Occipital lobe (tissue), 1 donor: ENCODE measurements at regions not wholly inside any gene's neighbourhood (a gene's known extent, or its start where the extent isn't known, plus 50 kb on each side); places are given as distances from the start of the nearest gene placed in this dataset.
"Not testable (repeated sequence)": the region's sequence is repeated elsewhere in the genome, so short reads cannot be mapped to it uniquely, and the experiment has no call there.

Experiments used
- DNase-seq: peaks from one replicate; lab custom pipeline; 2025; lab: John Stamatoyannopoulos, UW

GRCh38 chrX:111041018-111041462 lies 55.0 kb upstream of the PAK3 start:
- DNase-seq, result no peak

- no peak for DNase-seq
Observed at GRCh38 chrX:111040377-111041017, 55.5 kb upstream of the PAK3 start.

- no peak for DNase-seq
Observed at GRCh38 chrX:111039606-111040005, 56.4 kb upstream of the PAK3 start.

GRCh38 chrX:111035991-111036390 lies 60.0 kb upstream of the PAK3 start:
- no peak for DNase-seq

GRCh38 chrX:111035256-111035655 lies 60.7 kb upstream of the PAK3 start:
- DNase-seq, result no peak

GRCh38 chrX:111022998-111023397 lies 73.0 kb upstream of the PAK3 start:
- not testable (repeated sequence) for DNase-seq

- no peak for DNase-seq
Observed at GRCh38 chrX:111020283-111020682, 75.7 kb upstream of the PAK3 start.

- no peak for DNase-seq
Observed at GRCh38 chrX:111013778-111014455, 82.1 kb upstream of the PAK3 start.

- DNase-seq, result no peak
Observed at GRCh38 chrX:111010111-111010510, 85.9 kb upstream of the PAK3 start.

- DNase-seq, result no peak
Observed at GRCh38 chrX:111009256-111009655, 86.7 kb upstream of the PAK3 start.

- DNase-seq, result no peak
Observed at GRCh38 chrX:111008126-111008525, 87.9 kb upstream of the PAK3 start.

- DNase-seq, result no peak
Observed at GRCh38 chrX:111007238-111007637, 88.8 kb upstream of the PAK3 start.

- DNase-seq, result no peak
Observed at GRCh38 chrX:111006116-111006515, 89.9 kb upstream of the PAK3 start.

GRCh38 chrX:111005166-111005565 lies 90.8 kb upstream of the PAK3 start:
- no peak for DNase-seq

- no peak for DNase-seq
Observed at GRCh38 chrX:111003118-111003517, 92.9 kb upstream of the PAK3 start.

- DNase-seq, result no peak
Observed at GRCh38 chrX:110992611-110993010, 103.4 kb upstream of the PAK3 start.

GRCh38 chrX:110989869-110990268 lies 106.1 kb upstream of the PAK3 start:
- DNase-seq, result no peak

- DNase-seq, result no peak
Observed at GRCh38 chrX:110989447-110989846, 106.5 kb upstream of the PAK3 start.

- DNase-seq, result no peak
Observed at GRCh38 chrX:110987292-110987691, 108.7 kb upstream of the PAK3 start.

- DNase-seq, result no peak
Observed at GRCh38 chrX:110985470-110985869, 110.5 kb upstream of the PAK3 start.

- DNase-seq, result no peak
Observed at GRCh38 chrX:110983024-110983423, 113.0 kb upstream of the PAK3 start.

GRCh38 chrX:110966839-110967238 lies 129.2 kb upstream of the PAK3 start:
- no peak for DNase-seq

GRCh38 chrX:110966091-110966454 lies 129.9 kb upstream of the PAK3 start:
- DNase-seq, result no peak
